Mesendoderm (in vitro differentiated cells): ENCODE measurements at regions not wholly inside any gene's neighbourhood (a gene's known extent, or its start where the extent isn't known, plus 50 kb on each side); places are given as distances from the start of the nearest gene placed in this dataset.

Experiments
- DNase-seq: peaks from one replicate; pipeline ENCODE4 v3.0.0; 2013
- H2AK5ac ChIP-seq: 2 replicates; pipeline ENCODE4 v1.6.1; 2013; ENCODE audit warnings: low read length, inconsistent platforms
- H2BK120ac ChIP-seq: 2 replicates; pipeline ENCODE4 v1.6.1; 2013; ENCODE audit warnings: low read depth, mild to moderate bottlenecking, low read length, moderate library complexity, mixed read lengths
- H2BK15ac ChIP-seq: replicated peaks from 2 replicates; pipeline ENCODE4 v1.6.1; 2013; ENCODE audit warnings: low read depth, mild to moderate bottlenecking, moderate library complexity
- H2BK5ac ChIP-seq: 2 replicates; pipeline ENCODE4 v1.6.1; 2013; ENCODE audit warnings: low read length, inconsistent platforms
- H3K18ac ChIP-seq: 2 replicates; pipeline ENCODE4 v1.6.1; 2013; ENCODE audit warnings: mild to moderate bottlenecking, low read length, mixed read lengths
- H3K23ac ChIP-seq: one replicate; pipeline ENCODE4 v1.6.1; 2013; ENCODE audit warnings: low read length
- H3K27ac ChIP-seq: 2 replicates; pipeline ENCODE4 v1.5.1; 2013; ENCODE audit warnings: low read depth, mild to moderate bottlenecking, inconsistent platforms, low read length, moderate library complexity
- H3K27me3 ChIP-seq: 2 replicates; pipeline ENCODE4 v1.6.1; 2013; ENCODE audit warnings: low read length, control low read depth, mild to moderate bottlenecking, inconsistent platforms; ENCODE audit not compliant: insufficient read depth, poor library complexity
- H3K36me3 ChIP-seq: 2 replicates; pipeline ENCODE4 v1.6.1; 2013; ENCODE audit warnings: low read length, inconsistent platforms; ENCODE audit not compliant: control insufficient read depth, insufficient read depth
- H3K4ac ChIP-seq: one replicate; pipeline ENCODE4 v1.6.1; 2013; ENCODE audit warnings: low read depth, mild to moderate bottlenecking, low read length, moderate library complexity
- H3K4me1 ChIP-seq: 2 replicates; pipeline ENCODE4 v1.6.1; 2013; ENCODE audit warnings: low read depth, low read length, inconsistent platforms; ENCODE audit not compliant: control insufficient read depth
- H3K4me2 ChIP-seq: 2 replicates; pipeline ENCODE4 v1.6.1; 2013; ENCODE audit warnings: low read length
- H3K4me3 ChIP-seq: 2 replicates; pipeline ENCODE4 v1.5.1; 2013; ENCODE audit warnings: mild to moderate bottlenecking, low read length
- H3K56ac ChIP-seq: one replicate; pipeline ENCODE4 v1.6.1; 2013; ENCODE audit warnings: low read length
- H3K79me1 ChIP-seq: 2 replicates; pipeline ENCODE4 v1.6.1; 2013; ENCODE audit warnings: low read length, inconsistent platforms
- H3K79me2 ChIP-seq: 2 replicates; pipeline ENCODE4 v1.6.1; 2013; ENCODE audit warnings: mild to moderate bottlenecking, low read length; ENCODE audit not compliant: control insufficient read depth, insufficient read depth
- H3K9ac ChIP-seq: 2 replicates; pipeline ENCODE4 v1.6.1; 2013; ENCODE audit warnings: low read length, inconsistent platforms
- H4K5ac ChIP-seq: one replicate; pipeline ENCODE4 v1.6.1; 2013; ENCODE audit warnings: low read length
- H4K8ac ChIP-seq: one replicate; pipeline ENCODE4 v1.6.1; 2013; ENCODE audit warnings: low read depth, mild to moderate bottlenecking, control low read depth, low read length, moderate library complexity
- WGBS: extraction: QIAGEN DNeasy Blood & Tissue Kit; methylation state at CpG from one replicate; pipeline ENCODE4 v1.1.7; 2013; ENCODE audit warnings: low lambda C conversion rate, missing lambda C conversion rate; ENCODE audit not compliant: insufficient coverage; ENCODE audit errors: extremely low coverage; 5-methylcytosine and 5-hydroxymethylcytosine counted together

DNA sequence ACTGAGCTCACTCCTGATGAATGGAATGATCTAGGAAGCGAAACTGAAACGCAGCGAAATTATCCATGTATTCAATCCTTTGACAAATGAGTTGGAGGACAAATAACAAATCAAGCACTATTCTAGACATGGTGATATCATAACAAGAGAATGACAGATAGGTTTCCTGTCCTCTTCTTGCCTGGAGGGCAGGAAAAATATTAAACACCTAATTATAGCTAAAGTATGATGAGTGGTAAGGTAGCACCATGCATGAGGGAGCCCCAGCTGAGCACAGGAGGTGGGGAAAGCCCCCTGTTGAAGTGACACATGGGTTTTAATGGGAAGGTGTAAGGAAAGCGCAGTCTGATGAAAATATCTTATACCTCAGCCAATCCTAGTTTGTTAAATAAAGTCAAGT lies 225.2 kb downstream of the NPR3 start:
- H3K27me3 ChIP-seq = no peaks in the 10 kb centered on the region
- H2BK15ac ChIP-seq = no peak overlapping the region
- no peak overlapping the region for H3K9ac ChIP-seq
- no peak overlapping the region for H3K56ac ChIP-seq
- DNase-seq = no peak
- H3K79me1 ChIP-seq = no peaks in the 10 kb centered on the region
- no peaks in the 10 kb centered on the region for H3K36me3 ChIP-seq
- no peak overlapping the region for H3K27ac ChIP-seq
- H2BK120ac ChIP-seq = no peak overlapping the region
- H3K23ac ChIP-seq = no peak overlapping the region
- no peak overlapping the region for H4K5ac ChIP-seq
- no peak overlapping the region for H4K8ac ChIP-seq
- no CpG with 5 or more reads among the region's 4 CpGs for WGBS
- no peak overlapping the region for H3K4me2 ChIP-seq
- no peak overlapping the region for H2BK5ac ChIP-seq
- no peaks in the 10 kb centered on the region for H3K79me2 ChIP-seq
- no peak overlapping the region for H3K18ac ChIP-seq
- H3K4me1 ChIP-seq = no peaks in the 10 kb centered on the region
- H3K4ac ChIP-seq = no peak overlapping the region
- H3K4me3 ChIP-seq = no peak overlapping the region
- no peak overlapping the region for H2AK5ac ChIP-seq

GRCh38 chr5:32942225-32942989 lies 231.3 kb downstream of the NPR3 start:
- Histone ChIP-seq H2BK15ac (no peak overlapping the region), H2AK5ac (no peak overlapping the region), H3K9ac (no peak overlapping the region), H3K4me2 (no peak overlapping the region), H3K27me3 (no peaks in the 10 kb centered on the region), H3K79me2 (no peaks in the 10 kb centered on the region), H3K18ac (no peak overlapping the region), H2BK120ac (no peak overlapping the region), H3K4ac (no peak overlapping the region), H4K5ac (no peak overlapping the region), H3K4me1 (no peaks in the 10 kb centered on the region), H2BK5ac (no peak overlapping the region), H3K36me3 (no peaks in the 10 kb centered on the region), H3K27ac (no peak overlapping the region), H3K23ac (no peak overlapping the region), H3K79me1 (no peaks in the 10 kb centered on the region), H3K4me3 (no peak overlapping the region), H3K56ac (no peak overlapping the region), H4K8ac (no peak overlapping the region)
- peak; percentile 76 for DNase-seq
- no CpG with 5 or more reads among the region's 6 CpGs for WGBS

DNA sequence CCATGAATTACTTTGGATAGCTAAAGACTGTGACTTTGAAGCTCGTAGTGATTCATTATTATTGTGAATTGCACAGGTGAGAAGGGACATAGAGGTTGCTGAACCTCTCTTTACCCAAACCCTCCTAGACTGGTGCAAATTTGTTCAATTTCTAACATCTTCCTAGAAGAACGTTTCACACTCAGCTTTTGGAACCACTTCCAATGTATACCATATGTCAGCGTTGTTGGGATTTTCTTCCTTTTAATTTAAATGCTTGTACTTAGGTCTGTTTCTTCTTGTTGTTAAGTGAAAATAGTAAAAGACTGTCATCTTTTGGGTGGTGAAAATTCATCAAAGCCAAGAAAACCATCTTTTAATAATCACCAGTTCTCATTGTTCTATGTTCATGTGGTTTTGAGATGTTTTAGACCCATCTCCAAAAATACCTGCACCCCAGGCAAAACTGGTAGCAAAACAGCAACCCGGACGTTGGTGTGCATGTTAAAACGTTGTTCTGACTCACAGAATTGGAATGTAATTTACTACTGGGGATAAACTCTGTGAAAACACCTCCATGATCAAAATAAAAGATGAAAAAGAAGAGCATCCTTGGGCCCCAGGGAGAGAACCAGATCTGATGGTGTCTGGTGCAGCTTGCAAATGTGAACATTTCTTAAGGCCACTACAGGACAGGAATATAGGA lies 238.3 kb downstream of the NPR3 start:
- Histone ChIP-seq H3K4me3 (no peak overlapping the region), H4K8ac (no peak overlapping the region), H3K36me3 (no peaks in the 10 kb centered on the region), H3K9ac (no peak overlapping the region), H3K79me1 (no peaks in the 10 kb centered on the region), H3K23ac (no peak overlapping the region), H3K4me1 (no peaks in the 10 kb centered on the region), H4K5ac (no peak overlapping the region), H3K27me3 (no peaks in the 10 kb centered on the region), H3K18ac (no peak overlapping the region), H3K27ac (no peak overlapping the region), H3K4me2 (no peak overlapping the region), H2BK120ac (no peak overlapping the region), H3K4ac (no peak overlapping the region), H3K56ac (no peak overlapping the region), H3K79me2 (no peaks in the 10 kb centered on the region), H2AK5ac (no peak overlapping the region), H2BK5ac (no peak overlapping the region), H2BK15ac (no peak overlapping the region)
- DNase-seq = no peak
- WGBS = no CpG with 5 or more reads among the region's 6 CpGs

GRCh38 chr5:32951003-32951402 lies 239.9 kb downstream of the NPR3 start:
- H3K79me2 ChIP-seq = no peaks in the 10 kb centered on the region
- H3K27ac ChIP-seq = peak overlapping the region; percentile 15
- H3K4me3 ChIP-seq = no peak overlapping the region
- H2BK5ac ChIP-seq = peak overlapping the region; percentile 60
- no peak overlapping the region for H4K8ac ChIP-seq
- H3K4me1 ChIP-seq = no peaks in the 10 kb centered on the region
- no peak overlapping the region for H3K23ac ChIP-seq
- H3K79me1 ChIP-seq = no peaks in the 10 kb centered on the region
- peak overlapping the region; percentile 0 for H2BK15ac ChIP-seq
- no peak overlapping the region for H4K5ac ChIP-seq
- peak overlapping the region; percentile 13 for H2AK5ac ChIP-seq
- H3K4me2 ChIP-seq = no peak overlapping the region
- no peak overlapping the region for H3K4ac ChIP-seq
- H3K27me3 ChIP-seq = no peaks in the 10 kb centered on the region
- no peak overlapping the region for H3K9ac ChIP-seq
- peak overlapping the region; percentile 56 for H3K18ac ChIP-seq
- no peak overlapping the region for H2BK120ac ChIP-seq
- DNase-seq = no peak
- no peak overlapping the region for H3K56ac ChIP-seq
- no peaks in the 10 kb centered on the region for H3K36me3 ChIP-seq

DNA sequence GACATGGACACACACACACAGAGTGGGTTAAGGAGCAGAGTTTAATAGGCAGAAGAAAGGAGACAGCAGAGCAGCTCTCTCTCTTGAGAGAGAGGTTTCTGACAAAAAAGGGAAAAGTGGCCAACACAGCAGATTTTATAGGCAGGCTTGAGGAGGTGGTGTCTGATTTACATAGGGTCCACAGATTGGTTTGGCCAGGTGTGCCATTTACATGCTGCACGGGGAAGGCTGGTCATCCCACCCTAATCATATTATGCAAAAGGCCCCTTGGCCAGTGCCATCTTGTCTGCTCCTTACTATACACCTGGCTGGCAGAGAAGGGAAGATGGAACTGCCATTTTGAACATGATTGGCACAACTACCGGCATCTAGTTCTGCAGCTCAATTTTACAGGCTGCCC lies 240.8 kb downstream of the NPR3 start:
- no CpG with 5 or more reads among the region's 2 CpGs for WGBS
- H3K56ac ChIP-seq = peak overlapping the region; percentile 74
- H2AK5ac ChIP-seq = no peak overlapping the region
- no peak overlapping the region for H3K4me2 ChIP-seq
- no peak overlapping the region for H3K9ac ChIP-seq
- no peak overlapping the region for H3K4me3 ChIP-seq
- no peaks in the 10 kb centered on the region for H3K79me2 ChIP-seq
- no peak overlapping the region for H2BK15ac ChIP-seq
- H3K4me1 ChIP-seq = no peaks in the 10 kb centered on the region
- H3K36me3 ChIP-seq = no peaks in the 10 kb centered on the region
- H4K8ac ChIP-seq = no peak overlapping the region
- H3K27me3 ChIP-seq = no peaks in the 10 kb centered on the region
- H3K18ac ChIP-seq = peak overlapping the region; percentile 56
- no peaks in the 10 kb centered on the region for H3K79me1 ChIP-seq
- peak overlapping the region; percentile 93 for H2BK5ac ChIP-seq
- no peak overlapping the region for H2BK120ac ChIP-seq
- H4K5ac ChIP-seq = no peak overlapping the region
- DNase-seq = no peak
- peak overlapping the region; percentile 6 for H3K4ac ChIP-seq
- no peak overlapping the region for H3K23ac ChIP-seq
- H3K27ac ChIP-seq = peak overlapping the region; percentile 15
